BLaER1 (cell line): ENCODE measurements at regions not wholly inside any gene's neighbourhood (a gene's known extent, or its start where the extent isn't known, plus 50 kb on each side); places are given as distances from the start of the nearest gene placed in this dataset.

Experiments
- H3K27ac ChIP-seq: shearing (Covaris generic); formaldehyde crosslinking; 2 replicates; pipeline ENCODE4 v1.8.1; 2022
- H3K27me3 ChIP-seq: shearing (Covaris generic); formaldehyde crosslinking; 2 replicates; pipeline ENCODE4 v1.8.1; 2022
- H3K36me3 ChIP-seq: shearing (Covaris generic); formaldehyde crosslinking; 2 replicates; pipeline ENCODE4 v1.8.1; 2022
- H3K4me1 ChIP-seq: shearing (Covaris generic); formaldehyde crosslinking; 2 replicates; pipeline ENCODE4 v1.8.1; 2022
- H3K4me2 ChIP-seq: shearing (Covaris generic); formaldehyde crosslinking; 2 replicates; pipeline ENCODE4 v1.8.1; 2022
- H3K4me3 ChIP-seq: shearing (Covaris generic); formaldehyde crosslinking; 2 replicates; pipeline ENCODE4 v1.8.1; 2022
- H3K9ac ChIP-seq: shearing (Covaris generic); formaldehyde crosslinking; 2 replicates; pipeline ENCODE4 v1.8.1; 2022
- H3K9me3 ChIP-seq: shearing (Covaris generic); formaldehyde crosslinking; 2 replicates; pipeline ENCODE4 v1.8.1; 2022
- H4K20me1 ChIP-seq: shearing (Covaris generic); formaldehyde crosslinking; 2 replicates; pipeline ENCODE4 v1.8.1; 2022
- Cebpa-rat ChIP-seq: shearing (Covaris generic); IDR thresholded peaks from 2 replicates; pipeline ENCODE4 v1.8.1; 2022

DNA sequence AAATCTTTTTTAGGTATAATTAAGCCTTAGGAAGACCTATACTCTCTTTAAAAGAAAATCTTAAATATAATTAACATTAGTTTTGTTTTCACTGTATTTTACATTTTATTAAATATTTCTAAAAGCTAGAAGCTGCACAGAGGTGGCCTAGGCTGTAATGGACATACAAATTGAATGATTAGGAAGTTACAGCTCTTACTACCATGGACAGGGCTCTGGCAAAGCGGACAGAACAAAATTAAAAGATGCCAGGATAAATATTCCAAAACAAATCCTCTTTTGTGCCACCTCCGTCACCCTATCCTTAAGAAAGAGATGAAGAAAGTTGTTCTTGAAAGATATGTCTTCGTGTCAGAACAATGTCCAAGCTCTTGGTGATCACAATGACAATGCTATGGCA is 376.5 kb downstream of the ETNK1 start:
- TF ChIP-seq Cebpa-rat, result no peak
- Histone ChIP-seq H3K27ac (no peak overlapping the region), H3K27me3 (no peaks in the 10 kb centered on the region), H3K9me3 (no peaks in the 10 kb centered on the region), H3K4me3 (no peak overlapping the region), H3K36me3 (no peaks in the 10 kb centered on the region), H4K20me1 (no peaks in the 10 kb centered on the region), H3K4me2 (no peak overlapping the region), H3K9ac (no peak overlapping the region), H3K4me1 (no peaks in the 10 kb centered on the region)

DNA sequence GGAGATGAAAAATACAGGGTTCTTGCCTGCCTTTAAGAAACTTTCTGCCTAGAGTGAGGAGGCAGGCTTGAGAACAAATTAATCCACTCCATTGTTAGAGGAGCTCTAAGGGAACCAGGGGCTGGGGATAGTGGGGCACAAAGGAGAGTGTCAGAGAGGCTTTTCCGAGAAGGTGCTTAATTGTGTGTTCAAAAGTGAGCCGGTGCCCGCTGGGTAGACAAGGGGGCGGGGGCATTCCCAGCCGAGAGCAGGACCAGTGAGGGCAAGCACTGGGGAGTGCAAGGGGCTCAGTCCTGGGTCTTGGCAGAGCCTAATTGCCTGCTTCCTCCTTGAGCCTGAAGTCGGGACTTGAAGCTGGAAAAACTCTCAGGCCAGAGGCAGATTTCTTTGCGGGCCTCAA is 377.4 kb downstream of the ETNK1 start:
- Histone ChIP-seq H4K20me1 (no peaks in the 10 kb centered on the region), H3K27me3 (no peaks in the 10 kb centered on the region), H3K27ac (no peak overlapping the region), H3K9ac (no peak overlapping the region), H3K4me2 (no peak overlapping the region), H3K36me3 (no peaks in the 10 kb centered on the region), H3K4me3 (no peak overlapping the region), H3K9me3 (no peaks in the 10 kb centered on the region), H3K4me1 (no peaks in the 10 kb centered on the region)
- no peak for TF ChIP-seq Cebpa-rat

DNA sequence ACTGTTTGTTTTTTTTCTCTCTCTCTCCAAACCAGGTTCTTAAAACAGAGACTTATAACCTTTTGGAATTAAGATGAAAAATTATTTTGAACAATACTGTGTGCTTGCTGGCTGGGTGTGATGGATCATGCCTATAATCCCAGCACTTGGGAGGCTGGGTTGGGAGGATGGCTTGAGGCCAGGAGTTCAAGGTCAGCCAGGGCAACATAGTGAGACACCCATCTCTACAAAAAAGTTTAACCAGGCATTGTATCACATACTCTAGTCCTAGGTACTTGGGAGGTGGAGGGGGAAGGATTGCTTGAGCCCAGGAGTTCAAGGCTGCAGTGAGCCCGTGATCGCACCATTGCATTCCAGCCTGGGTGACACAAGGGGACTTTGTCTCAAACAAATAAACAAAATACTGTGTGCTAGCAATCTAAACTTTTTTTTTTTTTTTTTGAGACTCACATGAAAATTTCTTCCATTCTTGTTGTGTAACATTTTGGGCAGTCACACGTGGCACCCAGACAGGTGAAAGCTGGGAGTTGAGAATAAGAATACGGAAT is 379.6 kb downstream of the ETNK1 start:
- no peak overlapping the region for H3K4me3 ChIP-seq
- no peak overlapping the region for H3K4me2 ChIP-seq
- no peaks in the 10 kb centered on the region for H3K27me3 ChIP-seq
- H3K36me3 ChIP-seq, result no peaks in the 10 kb centered on the region
- no peak overlapping the region for H3K9ac ChIP-seq
- H3K9me3 ChIP-seq, result no peaks in the 10 kb centered on the region
- H4K20me1 ChIP-seq, result no peaks in the 10 kb centered on the region
- no peaks in the 10 kb centered on the region for H3K4me1 ChIP-seq
- no peak for TF ChIP-seq Cebpa-rat
- H3K27ac ChIP-seq, result no peak overlapping the region

DNA sequence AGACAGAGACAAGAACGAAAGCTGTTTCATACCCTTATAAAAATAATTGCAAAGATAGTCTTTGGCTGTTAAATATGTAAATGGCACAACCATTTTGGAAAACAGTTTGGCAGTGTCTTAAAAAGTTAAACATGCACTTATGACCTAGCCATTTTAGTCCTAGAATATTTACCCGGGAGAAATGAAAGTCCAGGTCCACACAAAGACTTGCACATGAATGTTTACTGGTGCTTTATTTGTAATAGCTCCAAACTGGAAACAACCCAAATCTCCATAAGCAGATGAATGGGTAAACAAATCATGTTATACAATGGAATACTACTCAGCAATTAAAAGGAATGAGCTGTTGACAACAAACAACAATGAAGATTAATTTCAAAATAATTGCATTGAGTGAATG is 380.4 kb downstream of the ETNK1 start:
- Histone ChIP-seq H3K27me3 (no peaks in the 10 kb centered on the region), H3K27ac (no peak overlapping the region), H4K20me1 (no peaks in the 10 kb centered on the region), H3K9ac (no peak overlapping the region), H3K4me3 (no peak overlapping the region), H3K4me1 (no peaks in the 10 kb centered on the region), H3K4me2 (no peak overlapping the region), H3K36me3 (no peaks in the 10 kb centered on the region), H3K9me3 (no peaks in the 10 kb centered on the region)
- no peak for TF ChIP-seq Cebpa-rat

DNA sequence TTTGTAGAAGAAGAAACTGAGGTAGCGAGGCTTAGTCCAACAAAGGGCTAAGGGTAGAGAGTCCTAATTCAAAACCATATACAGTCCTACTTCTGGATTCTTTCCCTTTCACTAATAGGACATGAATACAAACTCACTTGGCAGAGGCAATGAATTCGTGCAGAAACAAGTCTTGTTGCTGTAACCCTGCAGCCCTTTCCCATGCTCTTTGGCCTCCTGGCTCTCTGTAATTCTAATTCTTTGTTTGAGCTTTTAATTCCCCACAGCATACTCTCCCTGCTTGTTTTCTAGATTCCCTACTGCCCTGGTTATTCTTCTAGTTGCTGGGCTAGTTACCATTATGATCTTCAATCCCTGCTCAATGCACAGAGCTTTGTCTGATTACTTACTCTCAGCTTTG is 381.4 kb downstream of the ETNK1 start:
- no peak for TF ChIP-seq Cebpa-rat
- Histone ChIP-seq H3K4me2 (no peak overlapping the region), H3K9me3 (no peaks in the 10 kb centered on the region), H3K4me3 (no peak overlapping the region), H3K27me3 (no peaks in the 10 kb centered on the region), H3K4me1 (no peaks in the 10 kb centered on the region), H4K20me1 (no peaks in the 10 kb centered on the region), H3K27ac (no peak overlapping the region), H3K36me3 (no peaks in the 10 kb centered on the region), H3K9ac (no peak overlapping the region)

DNA sequence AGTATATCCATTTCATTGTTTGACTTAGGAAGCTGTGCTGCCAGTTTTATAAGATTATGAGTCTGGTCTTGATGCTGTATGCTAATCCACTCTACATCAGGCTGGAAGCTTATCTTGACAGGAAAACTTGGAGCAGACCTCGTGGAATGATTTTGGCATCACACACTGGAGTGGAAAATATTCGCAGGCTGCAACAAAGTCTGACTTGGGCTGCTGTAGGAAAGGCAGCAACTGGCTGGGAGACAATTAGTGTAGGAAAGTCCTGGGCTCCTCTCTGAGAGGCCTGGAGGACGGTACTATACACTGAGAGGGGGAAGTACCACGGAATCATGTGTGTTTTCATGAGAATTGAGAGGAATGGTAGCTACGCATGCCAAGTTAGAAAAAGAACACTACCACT is 383.7 kb downstream of the ETNK1 start:
- Histone ChIP-seq H3K4me1 (no peaks in the 10 kb centered on the region), H3K4me2 (no peak overlapping the region), H4K20me1 (no peaks in the 10 kb centered on the region), H3K27me3 (no peaks in the 10 kb centered on the region), H3K9me3 (no peaks in the 10 kb centered on the region), H3K27ac (no peak overlapping the region), H3K4me3 (no peak overlapping the region), H3K9ac (no peak overlapping the region), H3K36me3 (no peaks in the 10 kb centered on the region)
- TF ChIP-seq Cebpa-rat, result no peak

DNA sequence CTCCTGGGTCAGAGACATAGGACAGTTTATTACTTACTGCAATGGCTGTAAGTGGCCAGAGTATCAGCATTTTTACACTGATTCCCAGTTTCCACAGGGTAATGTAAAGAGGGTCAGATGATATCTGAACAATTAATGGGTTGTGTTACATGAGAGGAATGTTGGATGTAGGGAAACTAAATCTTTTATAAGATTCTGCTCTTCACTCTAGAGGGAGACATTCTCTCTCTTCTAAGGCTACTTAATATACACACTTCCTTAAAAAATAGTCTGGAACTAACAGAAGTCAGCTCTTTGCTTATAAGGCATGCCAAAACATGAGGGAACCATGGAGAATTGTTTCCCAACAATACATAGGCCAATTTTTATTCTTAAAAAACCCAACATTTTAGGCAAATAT is 389.8 kb downstream of the ETNK1 start:
- Histone ChIP-seq H3K9ac (no peak overlapping the region), H3K4me2 (no peak overlapping the region), H3K36me3 (no peaks in the 10 kb centered on the region), H3K27ac (no peak overlapping the region), H3K4me1 (no peaks in the 10 kb centered on the region), H3K27me3 (no peaks in the 10 kb centered on the region), H3K4me3 (no peak overlapping the region), H4K20me1 (no peaks in the 10 kb centered on the region), H3K9me3 (no peaks in the 10 kb centered on the region)
- no peak for TF ChIP-seq Cebpa-rat

DNA sequence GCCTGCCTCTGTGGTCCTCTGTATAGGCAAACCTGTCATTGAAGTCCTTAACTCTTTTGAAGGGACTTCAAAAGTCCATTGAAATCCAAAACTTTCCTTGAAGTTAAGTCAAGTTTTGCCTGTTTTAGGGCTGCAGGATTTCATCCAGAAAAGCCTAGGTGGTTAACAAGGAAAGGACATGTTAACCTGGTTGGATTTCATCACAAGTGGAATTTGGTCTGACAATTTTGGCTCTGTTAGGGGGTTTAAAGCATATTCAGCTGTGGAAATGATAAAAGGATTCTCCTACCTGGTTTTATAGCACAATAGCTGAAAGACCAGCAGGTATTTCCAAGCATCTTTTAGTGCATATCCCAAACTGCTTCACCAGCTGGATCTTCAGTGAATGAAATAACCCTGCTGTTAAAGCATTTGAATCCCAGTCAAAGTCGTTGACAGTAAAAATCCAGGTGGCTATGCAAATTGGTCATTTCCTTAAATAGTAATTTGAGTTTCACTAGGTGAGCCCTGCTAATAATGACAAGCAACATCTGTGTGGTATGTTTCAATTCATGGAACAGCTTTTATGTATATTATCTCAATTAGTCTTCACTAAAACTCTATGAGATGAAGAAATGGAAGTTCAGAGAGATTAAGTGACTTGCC is 400.5 kb downstream of the ETNK1 start:
- no peaks in the 10 kb centered on the region for H4K20me1 ChIP-seq
- H3K4me1 ChIP-seq, result no peaks in the 10 kb centered on the region
- no peak overlapping the region for H3K27ac ChIP-seq
- TF ChIP-seq Cebpa-rat, result no peak
- no peak overlapping the region for H3K4me2 ChIP-seq
- H3K9me3 ChIP-seq, result no peaks in the 10 kb centered on the region
- H3K4me3 ChIP-seq, result no peak overlapping the region
- no peak overlapping the region for H3K9ac ChIP-seq
- no peaks in the 10 kb centered on the region for H3K36me3 ChIP-seq
- no peaks in the 10 kb centered on the region for H3K27me3 ChIP-seq

DNA sequence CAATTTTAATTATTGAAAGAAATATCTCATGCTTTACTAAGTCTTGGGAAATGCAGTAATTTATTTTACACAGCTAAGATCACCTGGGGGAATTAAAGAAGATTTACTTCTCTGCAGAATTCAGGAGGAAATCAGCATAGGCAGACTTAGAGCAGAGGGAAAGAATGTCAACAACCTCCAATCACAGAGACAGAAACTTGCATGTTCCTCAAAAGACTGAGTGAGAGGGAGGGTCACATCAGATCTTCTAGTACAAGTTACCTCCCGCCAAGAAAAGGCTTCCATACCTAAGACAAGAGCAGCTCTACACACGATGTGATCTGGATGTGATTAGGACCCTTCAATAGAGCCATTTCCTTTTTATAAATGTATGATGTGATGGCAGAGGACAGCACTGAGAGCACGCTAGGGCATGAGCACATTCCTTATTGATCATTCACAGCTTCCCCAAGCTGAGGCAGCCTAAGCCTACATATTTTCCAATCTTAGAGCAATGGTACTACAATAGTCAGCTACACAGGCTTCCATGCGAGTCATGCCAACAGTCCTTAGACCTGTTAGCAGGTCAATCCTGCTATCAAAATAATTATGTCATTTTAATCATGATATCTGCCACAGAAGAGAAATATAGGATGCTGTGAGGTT is 403.3 kb downstream of the ETNK1 start:
- H3K4me1 ChIP-seq, result no peaks in the 10 kb centered on the region
- H3K27me3 ChIP-seq, result no peaks in the 10 kb centered on the region
- no peak overlapping the region for H3K27ac ChIP-seq
- no peaks in the 10 kb centered on the region for H3K9me3 ChIP-seq
- no peak for TF ChIP-seq Cebpa-rat
- H3K4me3 ChIP-seq, result no peak overlapping the region
- no peak overlapping the region for H3K4me2 ChIP-seq
- H3K9ac ChIP-seq, result no peak overlapping the region
- no peaks in the 10 kb centered on the region for H4K20me1 ChIP-seq
- H3K36me3 ChIP-seq, result no peaks in the 10 kb centered on the region

DNA sequence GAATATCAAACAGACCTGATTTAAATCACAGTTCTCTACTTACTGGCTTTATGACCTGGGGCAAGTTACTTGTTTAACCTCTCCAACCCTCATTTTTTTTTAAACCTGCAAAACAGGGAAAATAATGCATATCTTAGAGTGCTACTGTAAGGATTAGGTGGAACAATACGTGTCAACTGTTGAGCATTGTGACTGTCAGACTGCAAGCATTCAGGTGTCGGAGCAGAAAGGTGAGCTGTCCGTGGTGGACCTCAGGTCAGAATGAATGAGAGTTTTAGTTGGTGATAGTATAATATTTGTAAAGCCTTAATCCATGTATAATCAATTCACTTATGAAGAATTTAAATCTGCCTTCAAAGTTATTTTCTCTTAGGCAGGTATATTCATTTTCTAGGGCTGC is 404.2 kb downstream of the ETNK1 start:
- TF ChIP-seq Cebpa-rat, result no peak
- no peaks in the 10 kb centered on the region for H3K36me3 ChIP-seq
- no peaks in the 10 kb centered on the region for H3K4me1 ChIP-seq
- H3K9me3 ChIP-seq, result no peaks in the 10 kb centered on the region
- H3K27me3 ChIP-seq, result no peaks in the 10 kb centered on the region
- H4K20me1 ChIP-seq, result no peaks in the 10 kb centered on the region
- H3K9ac ChIP-seq, result no peak overlapping the region
- no peak overlapping the region for H3K4me3 ChIP-seq
- H3K4me2 ChIP-seq, result no peak overlapping the region
- no peak overlapping the region for H3K27ac ChIP-seq
